ENCODE measurements at regions not wholly inside any gene's neighbourhood (a gene's known extent, or its start where the extent isn't known, plus 50 kb on each side); places are given as distances from the start of the nearest gene placed in this dataset.

GRCh38 chr20:60232380-60232779 lies 274.2 kb downstream of the CDH26 start:
- TF ChIP-seq CTCF (IDR thresholded peaks at IDR 0.05): no peak
- no peak for TF ChIP-seq EP300 (IDR thresholded peaks at IDR 0.05)

Measured in stomach (tissue), 4 donors.